22Rv1 (cell line): ENCODE measurements at regions not wholly inside any gene's neighbourhood (a gene's known extent, or its start where the extent isn't known, plus 50 kb on each side); places are given as distances from the start of the nearest gene placed in this dataset.

Experiments used
- ZFX ChIP-seq: fragments of 450-650 bp; IDR thresholded peaks from 2 replicates; pipeline ENCODE4 v1.6.1; 2017; ENCODE audit warnings: antibody characterized with exemption, borderline replicate concordance
- TF ChIP-seq, protein P1 (sequence below): fragments of 450-650 bp; IDR thresholded peaks from 2 replicates; pipeline ENCODE4 v1.5.1; 2017; ENCODE audit warnings: mild to moderate bottlenecking

- TF ChIP-seq, protein P1, sequence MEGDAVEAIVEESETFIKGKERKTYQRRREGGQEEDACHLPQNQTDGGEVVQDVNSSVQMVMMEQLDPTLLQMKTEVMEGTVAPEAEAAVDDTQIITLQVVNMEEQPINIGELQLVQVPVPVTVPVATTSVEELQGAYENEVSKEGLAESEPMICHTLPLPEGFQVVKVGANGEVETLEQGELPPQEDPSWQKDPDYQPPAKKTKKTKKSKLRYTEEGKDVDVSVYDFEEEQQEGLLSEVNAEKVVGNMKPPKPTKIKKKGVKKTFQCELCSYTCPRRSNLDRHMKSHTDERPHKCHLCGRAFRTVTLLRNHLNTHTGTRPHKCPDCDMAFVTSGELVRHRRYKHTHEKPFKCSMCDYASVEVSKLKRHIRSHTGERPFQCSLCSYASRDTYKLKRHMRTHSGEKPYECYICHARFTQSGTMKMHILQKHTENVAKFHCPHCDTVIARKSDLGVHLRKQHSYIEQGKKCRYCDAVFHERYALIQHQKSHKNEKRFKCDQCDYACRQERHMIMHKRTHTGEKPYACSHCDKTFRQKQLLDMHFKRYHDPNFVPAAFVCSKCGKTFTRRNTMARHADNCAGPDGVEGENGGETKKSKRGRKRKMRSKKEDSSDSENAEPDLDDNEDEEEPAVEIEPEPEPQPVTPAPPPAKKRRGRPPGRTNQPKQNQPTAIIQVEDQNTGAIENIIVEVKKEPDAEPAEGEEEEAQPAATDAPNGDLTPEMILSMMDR: no peak
- no peak for TF ChIP-seq ZFX
Measured at GRCh38 chr7:81383846-81384245, 386.0 kb downstream of the HGF start.
